GM18858 (cell line): ENCODE measurements at regions not wholly inside any gene's neighbourhood (a gene's known extent, or its start where the extent isn't known, plus 50 kb on each side); places are given as distances from the start of the nearest gene placed in this dataset.
"Not testable (repeated sequence)": the region's sequence is repeated elsewhere in the genome, so short reads cannot be mapped to it uniquely, and the experiment has no call there.

ENCODE experiments used
- ATAC-seq: cut with Tn5 transposase; IDR thresholded peaks from one replicate; pipeline ENCODE4 v1.9.1; 2021; ENCODE audit not compliant: unreplicated experiment

DNA sequence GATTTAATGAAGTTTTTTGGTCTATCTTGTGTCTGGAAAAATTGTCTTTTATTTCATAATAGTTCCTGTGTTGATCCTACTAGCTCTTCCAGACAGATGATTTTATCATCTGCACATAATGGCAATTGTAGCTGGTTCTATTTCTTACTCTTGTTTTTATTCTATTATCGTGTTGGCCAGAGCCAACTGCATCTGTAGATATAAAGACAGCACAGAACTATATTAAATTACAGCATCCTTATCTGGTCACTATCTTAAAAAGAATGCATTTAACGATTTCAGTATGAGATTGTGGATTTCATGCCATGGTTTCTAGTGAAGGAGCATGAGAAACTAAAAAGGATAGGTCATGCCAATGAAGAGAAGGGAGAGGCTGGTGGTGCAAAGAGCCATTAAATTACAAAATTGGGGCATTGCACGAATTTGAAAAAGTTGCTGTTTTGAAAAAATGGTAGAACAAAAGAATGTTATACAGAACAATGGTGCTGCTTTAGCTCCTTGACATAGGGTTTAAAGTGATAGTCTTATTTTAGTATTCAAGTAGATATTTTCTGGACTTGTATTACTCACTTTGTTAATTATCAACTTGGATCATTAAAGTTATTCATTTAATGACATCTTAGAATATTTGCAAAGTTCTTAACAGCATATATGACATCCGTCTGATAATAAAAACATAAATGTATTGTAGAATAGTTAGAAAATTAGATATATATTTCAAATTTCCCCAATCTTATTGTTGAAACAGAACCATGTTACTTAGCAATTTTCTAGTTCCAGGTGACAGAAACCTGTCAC is 1250.3 kb downstream of the REEP3 start:
- no peak for ATAC-seq

- ATAC-seq = no peak
These were observed 1252.2 kb downstream of the REEP3 start for GRCh38 chr10:64773357-64773756.

- not testable (repeated sequence) for ATAC-seq
These were observed 1263.2 kb downstream of the REEP3 start for GRCh38 chr10:64784451-64784850.

GRCh38 chr10:64785816-64786215 is 1264.6 kb downstream of the REEP3 start:
- ATAC-seq = no peak

- ATAC-seq = no peak
These were observed 1265.8 kb downstream of the REEP3 start for GRCh38 chr10:64786989-64787388.

GRCh38 chr10:64795847-64796246 is 1274.6 kb downstream of the REEP3 start:
- ATAC-seq = no peak

GRCh38 chr10:64798297-64798696 is 1277.1 kb downstream of the REEP3 start:
- ATAC-seq = no peak

GRCh38 chr10:64808233-64808632 is 1287.0 kb downstream of the REEP3 start:
- ATAC-seq = not testable (repeated sequence)

DNA sequence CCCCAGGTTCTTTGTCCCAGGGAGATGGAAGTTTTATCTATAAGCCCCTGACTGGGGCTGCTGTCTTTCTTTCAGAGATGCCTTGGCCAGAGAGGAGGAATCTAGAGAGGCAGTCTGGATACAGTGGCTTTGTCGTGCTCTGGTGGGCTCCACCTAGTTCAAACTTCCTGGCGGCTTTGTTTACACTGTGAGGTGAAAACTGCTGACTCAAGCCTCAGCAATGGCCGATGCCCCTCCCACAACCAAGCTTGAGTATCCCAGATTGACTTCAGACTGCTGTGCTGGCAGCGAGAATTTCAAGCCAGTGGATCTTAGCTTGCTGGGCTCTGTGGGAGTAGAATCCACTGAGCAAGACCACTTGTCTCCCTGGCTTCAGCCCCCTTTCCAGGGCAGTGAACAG is 1288.8 kb downstream of the REEP3 start:
- ATAC-seq = not testable (repeated sequence)

DNA sequence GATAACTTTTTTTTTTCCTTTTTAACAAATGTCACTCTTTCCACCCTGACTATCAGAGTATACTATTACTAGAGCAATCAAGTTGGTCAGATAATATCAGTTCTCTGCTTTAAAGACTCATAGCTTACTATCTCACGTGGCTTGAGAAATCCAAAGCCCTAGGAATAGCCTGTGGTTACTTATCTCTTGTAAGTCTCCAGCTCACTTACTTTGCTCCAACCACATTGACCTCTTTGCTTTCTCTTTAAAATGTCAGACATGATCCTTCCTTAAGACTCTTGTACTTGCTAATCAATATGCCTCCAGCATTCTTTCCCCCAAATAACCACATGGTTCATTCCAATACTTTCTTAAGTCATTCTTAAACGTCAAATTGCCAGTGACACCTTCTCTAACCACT is 1292.2 kb downstream of the REEP3 start:
- ATAC-seq = no peak

DNA sequence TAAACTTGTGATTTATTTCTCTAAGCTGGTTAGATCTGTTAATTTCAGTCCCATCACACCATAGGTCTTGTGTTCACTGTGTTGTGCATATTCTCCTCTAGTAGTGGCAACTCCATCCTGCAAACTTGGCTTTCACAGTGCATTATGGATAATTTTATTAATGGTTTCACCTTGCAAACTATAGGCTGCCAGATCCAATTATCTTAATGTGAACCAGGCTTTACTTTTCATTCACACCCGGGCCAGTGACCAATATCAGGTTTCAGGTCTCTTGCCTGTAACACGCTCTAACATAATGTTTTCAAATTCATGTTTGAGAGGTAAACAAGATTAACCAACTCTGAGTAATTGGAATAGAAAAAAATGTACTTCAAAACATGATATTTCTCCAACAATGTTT is 1293.0 kb downstream of the REEP3 start:
- no peak for ATAC-seq

- no peak for ATAC-seq
These were observed 1308.7 kb downstream of the REEP3 start for GRCh38 chr10:64829888-64830412.

- no peak for ATAC-seq
These were observed 1309.7 kb downstream of the REEP3 start for GRCh38 chr10:64830869-64831268.

DNA sequence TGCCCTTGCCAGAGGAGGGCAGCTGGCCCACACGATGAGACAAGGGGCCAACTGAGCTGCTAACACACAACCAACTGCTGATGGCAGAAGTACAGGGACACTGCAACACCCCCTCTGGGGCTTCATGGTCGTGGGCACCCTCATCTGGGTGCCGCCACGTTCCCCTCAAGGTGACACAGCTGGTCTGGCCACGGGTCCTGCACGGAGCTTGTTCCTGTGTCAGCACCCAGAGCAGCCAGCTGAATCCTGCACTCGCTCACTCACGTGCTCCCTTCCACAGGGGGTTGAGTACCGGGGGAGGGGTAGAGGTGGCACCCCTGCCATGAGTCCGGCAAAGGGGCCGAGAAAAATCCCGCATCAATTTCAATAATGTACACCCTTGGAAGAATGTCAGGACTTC is 1319.1 kb downstream of the REEP3 start:
- no peak for ATAC-seq

DNA sequence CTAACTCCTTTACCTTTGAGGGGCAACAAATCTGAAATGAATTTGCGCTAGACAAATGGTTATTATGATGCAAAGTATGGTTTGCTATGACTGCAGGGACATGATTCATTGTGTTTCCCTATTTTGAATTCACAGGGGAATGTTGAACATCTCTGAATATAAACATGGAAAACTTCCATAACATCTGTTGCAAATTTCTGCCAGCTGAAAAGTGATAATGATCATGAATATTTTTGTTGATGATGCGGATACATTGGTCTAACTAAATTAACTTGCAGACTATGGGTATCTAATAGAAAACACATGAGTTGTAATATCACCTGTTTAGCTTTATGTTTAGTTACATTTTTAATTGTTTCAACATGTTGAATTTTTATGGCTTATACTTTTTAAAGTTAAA is 1325.5 kb downstream of the REEP3 start:
- ATAC-seq = no peak

- ATAC-seq = no peak
These were observed 1334.7 kb downstream of the REEP3 start for GRCh38 chr10:64855941-64856340.

DNA sequence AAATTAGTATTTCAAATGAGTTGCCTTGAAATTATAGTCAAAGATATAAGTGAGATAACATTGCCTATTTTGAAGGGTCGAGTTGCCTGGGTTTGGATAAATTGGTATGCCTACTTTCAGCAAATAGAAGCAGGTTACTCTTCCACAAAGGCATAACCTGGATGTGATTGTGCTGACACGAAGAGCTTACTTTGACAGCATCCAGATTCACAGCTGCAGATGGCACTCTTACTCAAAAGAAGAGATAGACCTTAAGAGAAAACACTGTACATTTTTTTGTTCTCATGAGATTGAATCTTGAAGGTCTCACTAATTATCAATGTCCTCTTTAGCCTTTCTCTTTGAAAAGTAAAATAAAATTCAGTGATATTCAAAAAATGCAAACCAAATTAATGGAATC is 1338.7 kb downstream of the REEP3 start:
- ATAC-seq = no peak

DNA sequence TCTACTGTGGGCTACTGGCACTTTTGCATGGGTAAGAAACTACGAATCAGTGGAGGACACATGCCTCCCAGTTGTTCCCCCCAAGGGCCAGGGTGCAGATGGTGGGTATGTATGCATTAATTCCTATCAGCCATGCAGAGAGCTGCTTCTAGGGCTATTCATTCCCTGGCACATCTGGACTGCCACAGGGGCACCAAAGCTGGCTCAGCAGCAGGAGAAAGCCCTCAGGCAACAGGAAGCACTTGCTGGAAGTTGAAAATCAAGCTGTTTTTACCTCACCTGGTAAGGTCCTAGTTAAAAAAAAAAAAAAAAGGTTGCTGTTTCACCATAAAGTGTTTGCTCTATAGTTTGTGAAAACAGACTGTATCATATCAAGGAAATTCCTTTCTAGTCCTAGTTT is 1342.6 kb downstream of the REEP3 start:
- ATAC-seq = no peak

DNA sequence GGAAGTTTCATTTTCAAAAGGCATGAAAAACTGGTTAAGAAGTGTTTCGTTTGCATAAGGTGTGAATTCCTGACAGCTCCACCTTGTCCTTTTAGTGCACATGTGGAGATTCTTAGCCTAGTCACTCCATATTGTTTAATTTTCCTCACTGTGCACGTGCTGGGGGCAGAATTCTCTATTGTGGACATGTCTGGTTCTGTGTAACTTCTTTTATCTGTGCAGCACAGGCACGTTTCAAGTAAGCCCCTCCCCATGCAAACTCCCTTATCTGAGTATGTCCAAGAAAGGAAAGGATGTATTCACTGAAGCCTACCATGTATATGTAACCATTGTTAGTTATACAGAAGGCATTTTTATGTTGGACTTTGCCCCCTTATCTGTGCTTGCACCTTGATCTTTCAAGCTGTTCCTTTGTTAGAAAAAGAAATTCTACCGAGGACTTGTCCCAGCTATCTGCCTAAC is 1346.3 kb downstream of the REEP3 start:
- ATAC-seq = no peak

GRCh38 chr10:64873088-64873487 is 1351.9 kb downstream of the REEP3 start:
- ATAC-seq = no peak

- ATAC-seq = no peak
These were observed 1352.8 kb downstream of the REEP3 start for GRCh38 chr10:64873959-64874358.

DNA sequence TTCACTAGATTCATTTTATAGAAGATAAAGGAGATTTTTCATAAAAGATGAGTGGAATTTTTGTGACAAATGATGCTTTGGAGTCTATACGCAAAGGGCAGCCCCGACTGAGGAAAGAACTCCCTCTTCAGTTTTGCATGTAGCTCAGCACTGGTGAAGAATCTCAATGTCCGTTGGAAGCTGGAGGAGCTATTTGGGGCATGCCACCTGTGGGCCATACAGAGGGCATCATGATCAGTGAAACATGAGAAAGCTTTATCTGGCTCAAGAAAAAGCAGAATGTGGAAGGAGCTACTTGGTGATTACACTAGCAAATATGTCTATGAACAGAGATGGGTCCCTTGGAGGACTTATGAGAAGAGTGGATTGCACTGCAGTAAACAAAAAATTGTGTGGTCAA is 1359.3 kb downstream of the REEP3 start:
- no peak for ATAC-seq

- ATAC-seq = no peak
These were observed 1360.1 kb downstream of the REEP3 start for GRCh38 chr10:64881257-64881656.
